HK-2 (cell line): ENCODE measurements at regions not wholly inside any gene's neighbourhood (a gene's known extent, or its start where the extent isn't known, plus 50 kb on each side); places are given as distances from the start of the nearest gene placed in this dataset.
A peak's percentile ranks its signal among the peaks of the same experiment; 100 is the strongest.
"Not testable (repeated sequence)": the region's sequence is repeated elsewhere in the genome, so short reads cannot be mapped to it uniquely, and the experiment has no call there.

Source experiments
- DNase-seq: peaks from one replicate; pipeline ENCODE4 v3.0.0-alpha.2; 2018; ENCODE audit not compliant: unreplicated experiment

DNA sequence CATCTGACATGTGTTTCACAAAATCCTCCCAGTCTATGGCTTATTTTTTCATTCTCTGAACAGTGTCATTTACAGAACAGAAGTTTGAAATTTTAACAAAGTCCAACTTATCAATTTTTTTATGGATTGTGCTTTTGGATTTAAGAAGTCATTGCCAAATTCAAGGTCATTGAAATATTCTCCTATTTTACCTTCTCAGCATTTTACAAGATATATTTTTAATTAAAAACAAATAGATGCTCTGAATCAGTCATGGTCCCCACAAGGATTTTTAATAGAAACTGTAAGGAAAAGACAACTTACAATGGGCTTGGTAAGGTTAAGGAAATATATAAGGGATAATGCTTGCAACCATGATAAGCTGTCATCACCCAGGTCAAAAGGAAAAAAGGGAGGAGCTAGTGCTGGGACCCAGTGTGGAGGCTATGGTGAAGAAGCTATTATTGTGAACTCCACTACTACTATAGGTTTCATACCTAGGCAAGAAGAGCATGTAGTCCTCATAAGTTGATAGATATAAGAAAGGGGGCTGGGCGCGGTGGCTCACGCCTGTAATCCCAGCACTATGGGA lies 144.5 kb upstream of the KCNJ15 start:
- no peak for DNase-seq

DNA sequence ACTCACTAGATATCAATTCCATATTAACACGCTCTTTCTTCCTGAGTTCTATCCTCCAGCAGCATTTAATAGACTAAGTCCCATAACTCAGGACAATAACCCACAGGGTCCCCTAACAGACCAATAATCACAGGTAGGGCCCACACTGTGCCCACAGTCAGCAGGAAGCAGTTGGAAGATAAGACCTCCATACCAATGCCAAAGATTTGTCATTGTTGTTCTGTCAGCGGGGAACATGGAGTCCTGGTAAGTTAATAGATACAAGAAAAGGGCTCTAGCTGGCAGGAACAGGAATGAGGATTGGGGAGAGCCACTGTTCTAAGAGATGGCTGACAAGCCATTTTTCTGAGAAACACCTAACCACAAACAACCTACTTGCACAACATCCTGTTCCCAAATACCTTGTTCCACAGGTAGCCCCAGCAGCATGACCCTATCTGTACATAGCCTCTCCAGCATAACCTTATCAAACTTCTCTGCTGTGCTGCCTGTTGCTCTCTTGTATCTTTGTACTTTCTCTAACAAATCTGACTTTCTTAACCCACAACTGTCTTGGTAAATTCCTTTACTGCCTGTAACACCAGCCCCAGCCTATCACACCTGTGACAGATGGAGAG lies 142.0 kb upstream of the KCNJ15 start:
- no peak for DNase-seq

DNA sequence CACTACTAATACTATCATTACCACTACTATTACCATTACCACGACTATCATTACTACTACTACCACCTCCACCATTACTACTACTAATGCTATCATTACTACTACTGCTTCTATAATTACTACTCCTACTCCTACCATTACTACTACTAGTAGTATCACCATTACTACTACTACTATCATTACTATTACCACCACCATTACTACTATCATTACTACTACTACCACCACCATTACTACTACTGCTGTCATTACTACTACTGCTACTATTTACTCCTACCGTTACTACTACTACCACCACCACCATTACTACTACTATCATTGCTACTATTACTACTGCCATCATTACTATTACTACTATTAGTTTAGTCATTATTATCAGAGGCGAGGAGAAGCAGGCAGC lies 140.9 kb upstream of the KCNJ15 start:
- DNase-seq, result no peak

DNA sequence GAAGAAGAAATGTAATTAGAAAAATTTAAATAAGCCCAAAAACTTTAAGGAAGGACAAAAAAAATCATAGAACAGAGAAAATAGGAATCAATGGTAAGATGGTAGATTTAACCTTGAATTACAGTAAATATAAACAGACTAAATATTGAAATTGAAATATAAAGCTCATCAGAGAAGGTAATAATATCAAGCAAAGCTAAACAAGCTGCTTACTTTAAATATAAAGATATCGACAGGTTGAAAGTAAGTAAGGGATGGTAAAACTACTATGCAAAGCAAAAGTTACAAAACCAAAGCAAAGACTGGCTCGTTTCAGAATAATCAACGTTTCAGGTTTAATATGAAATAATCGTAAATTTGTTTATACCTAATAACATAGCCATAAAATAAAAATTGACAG lies 137.0 kb upstream of the KCNJ15 start:
- no peak for DNase-seq

DNA sequence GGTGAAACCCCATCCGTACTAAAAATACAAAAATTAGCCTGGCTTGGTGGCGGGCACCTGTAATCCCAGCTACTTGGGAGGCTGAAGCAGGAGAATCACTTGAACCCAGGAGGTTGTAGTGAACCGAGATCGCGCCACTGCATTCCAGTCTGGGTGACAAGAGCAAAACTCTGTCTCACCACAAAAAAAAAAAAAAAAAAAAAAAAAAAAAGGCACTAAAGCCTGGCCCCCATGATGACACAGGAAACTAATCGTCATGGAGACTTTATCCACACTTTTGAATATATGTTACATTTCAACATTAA lies 136.2 kb upstream of the KCNJ15 start:
- DNase-seq, result not testable (repeated sequence)

DNA sequence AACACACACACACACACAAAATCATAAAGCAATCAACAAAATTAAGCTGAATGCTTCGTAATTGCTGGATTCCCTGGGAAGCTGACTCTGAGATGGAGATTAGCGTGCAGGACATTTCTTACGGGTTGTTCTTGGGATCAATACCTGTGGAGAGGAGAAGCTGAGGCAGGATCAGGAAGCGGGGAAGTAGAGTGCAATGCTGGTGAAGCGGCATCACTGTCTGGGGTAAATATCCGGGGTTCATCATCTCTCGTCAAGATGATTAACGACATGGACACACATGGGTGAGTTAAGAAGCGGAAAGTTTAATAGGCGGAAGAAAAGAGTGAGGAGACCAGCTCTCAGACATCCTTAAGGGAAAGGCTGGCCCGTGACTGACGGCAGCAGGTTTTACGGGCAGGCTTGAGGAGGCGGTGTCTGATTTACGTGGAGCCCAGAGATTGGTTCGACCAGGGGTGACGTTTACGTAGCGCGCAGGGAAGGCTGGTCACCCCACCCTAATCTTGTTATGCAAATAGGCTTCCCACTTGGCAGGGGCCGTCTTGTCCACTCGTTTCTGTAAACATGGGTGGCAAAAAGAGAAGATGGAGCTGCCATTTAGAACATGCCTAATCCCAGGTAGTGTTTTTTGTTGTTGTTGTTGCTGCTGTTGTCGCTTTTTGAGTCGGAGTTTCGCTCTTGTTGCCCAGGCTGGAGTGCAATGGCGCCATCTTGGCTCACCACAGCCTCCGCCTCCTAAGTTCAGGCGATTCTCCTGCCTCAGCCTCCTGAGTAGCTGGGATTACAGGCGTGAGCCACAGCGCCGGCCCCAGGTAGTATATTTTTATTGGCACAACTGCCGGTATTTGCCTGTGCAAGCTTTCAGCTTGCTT lies 135.6 kb upstream of the KCNJ15 start:
- no peak for DNase-seq

DNA sequence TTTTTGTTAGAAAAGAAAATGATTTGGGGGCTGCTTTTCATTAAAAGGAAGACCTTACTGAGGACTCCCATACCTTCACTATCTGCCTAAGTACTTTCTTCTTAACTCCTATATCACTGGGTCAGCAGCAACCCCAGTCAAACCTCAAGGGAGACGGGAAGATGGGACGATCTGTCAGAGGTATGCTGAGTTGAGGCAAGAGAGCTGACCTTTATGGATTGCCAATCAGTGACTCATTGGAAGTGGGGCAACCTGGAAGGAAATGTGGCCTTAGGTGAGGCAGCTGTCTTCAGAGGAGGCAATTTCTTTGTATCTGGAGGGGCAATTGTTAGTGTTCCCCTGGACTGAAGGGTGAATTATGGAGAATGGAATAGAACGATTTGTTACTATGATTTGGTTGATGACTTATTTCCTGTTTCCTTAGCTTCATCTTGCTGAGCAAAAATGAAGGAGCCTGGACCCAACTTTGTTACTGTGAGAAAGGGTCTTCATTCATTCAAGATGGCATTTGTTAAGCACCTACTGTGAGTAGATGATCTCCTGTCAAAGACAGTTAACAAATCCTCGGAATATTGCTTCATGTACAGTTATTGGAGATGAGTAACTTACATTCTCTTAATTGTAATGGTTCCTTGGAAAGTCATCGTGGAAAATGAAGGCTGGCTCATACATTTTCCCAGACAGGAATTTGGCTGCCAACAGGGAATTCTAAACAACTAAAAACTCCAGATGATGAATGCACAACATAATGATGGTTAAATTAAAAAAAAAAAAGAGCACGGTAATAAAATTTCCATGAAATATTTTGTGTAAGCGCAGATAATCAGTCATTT lies 134.7 kb upstream of the KCNJ15 start:
- DNase-seq, result no peak

DNA sequence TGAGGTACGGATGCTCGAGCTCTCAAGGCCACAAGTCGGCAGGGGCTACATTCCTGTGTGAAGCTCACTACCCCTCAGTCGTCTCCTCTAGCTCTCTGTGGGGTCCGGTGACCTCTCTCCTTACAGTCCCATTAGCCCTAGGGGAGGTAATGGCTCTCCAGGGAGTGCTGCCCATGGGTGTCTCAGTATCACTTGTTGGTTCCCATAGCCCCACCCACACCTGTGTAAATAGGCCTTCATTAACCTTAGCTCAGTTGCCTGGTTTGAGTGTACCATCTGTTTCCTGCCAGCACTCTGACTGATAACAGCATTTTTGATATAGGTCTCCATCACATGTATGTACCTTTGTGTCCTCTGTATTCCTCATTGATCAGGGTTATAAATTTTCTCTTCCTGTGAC lies 133.2 kb upstream of the KCNJ15 start:
- DNase-seq, result no peak

DNA sequence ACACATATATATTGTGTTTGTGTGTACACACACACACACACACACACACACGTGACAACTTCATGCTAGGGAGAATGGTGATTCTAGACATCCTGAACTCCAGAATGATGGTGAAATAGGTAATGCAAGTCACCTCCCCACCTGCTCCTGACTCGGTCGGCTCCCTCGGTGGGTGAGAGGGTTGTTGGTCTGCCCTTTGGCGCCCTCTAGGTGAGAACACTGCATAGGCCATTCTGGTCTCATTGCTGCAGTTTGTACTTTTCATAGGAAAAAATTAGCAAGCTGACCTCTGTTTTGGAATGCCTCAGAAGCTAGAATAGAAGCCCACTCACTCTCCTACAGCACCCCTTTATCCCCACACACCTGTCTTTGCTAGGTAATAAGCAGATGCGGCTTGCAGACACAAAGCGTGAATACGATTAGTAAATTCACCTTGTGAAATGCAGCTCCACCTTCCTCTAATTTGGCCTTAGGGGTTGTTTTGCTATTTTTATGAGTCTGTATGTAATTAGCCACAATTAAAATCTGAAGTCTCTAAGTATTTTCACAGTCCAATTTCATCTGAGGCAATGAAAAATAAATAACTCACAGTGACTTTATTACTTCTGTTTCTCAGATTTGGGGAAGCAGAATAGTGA lies 130.0 kb upstream of the KCNJ15 start:
- peak; percentile 53 for DNase-seq

DNA sequence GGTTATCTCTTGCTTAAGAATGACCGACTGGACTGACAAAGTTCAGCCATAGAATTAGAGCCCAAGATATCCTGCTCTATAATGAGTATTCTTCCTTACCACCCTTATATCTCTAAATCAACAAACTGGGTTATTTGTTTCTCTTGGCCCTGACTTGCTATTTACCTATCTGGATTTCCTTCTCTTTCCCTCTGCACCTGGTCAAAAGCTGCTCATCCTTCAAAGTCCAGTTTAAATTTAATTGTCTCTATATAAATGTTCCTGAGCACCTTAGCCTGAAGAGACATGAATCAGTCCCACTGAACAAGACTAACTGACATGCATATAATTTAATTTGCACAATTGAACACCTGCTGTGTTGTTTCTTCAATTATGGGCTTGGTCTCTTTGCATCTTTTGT lies 127.1 kb upstream of the KCNJ15 start:
- DNase-seq, result no peak

DNA sequence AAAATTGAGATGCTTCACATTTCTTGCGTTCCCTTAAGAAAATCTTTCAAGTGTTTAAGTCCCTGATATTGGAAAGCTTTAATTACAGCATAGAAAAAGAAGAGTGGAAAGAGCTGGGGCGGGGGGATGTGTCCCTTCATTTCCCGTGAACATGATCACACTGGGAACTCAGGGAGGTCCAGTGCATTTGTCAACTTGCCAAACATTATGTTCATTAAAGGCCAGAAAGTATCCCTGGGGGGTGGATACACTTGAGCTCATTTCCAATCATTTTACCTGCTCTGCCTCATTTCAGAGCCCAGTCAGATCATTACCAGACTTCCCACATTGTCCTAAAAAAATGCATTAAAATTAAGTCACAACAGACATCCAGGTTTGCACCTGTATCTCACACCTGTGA lies 123.6 kb upstream of the KCNJ15 start:
- DNase-seq, result no peak

DNA sequence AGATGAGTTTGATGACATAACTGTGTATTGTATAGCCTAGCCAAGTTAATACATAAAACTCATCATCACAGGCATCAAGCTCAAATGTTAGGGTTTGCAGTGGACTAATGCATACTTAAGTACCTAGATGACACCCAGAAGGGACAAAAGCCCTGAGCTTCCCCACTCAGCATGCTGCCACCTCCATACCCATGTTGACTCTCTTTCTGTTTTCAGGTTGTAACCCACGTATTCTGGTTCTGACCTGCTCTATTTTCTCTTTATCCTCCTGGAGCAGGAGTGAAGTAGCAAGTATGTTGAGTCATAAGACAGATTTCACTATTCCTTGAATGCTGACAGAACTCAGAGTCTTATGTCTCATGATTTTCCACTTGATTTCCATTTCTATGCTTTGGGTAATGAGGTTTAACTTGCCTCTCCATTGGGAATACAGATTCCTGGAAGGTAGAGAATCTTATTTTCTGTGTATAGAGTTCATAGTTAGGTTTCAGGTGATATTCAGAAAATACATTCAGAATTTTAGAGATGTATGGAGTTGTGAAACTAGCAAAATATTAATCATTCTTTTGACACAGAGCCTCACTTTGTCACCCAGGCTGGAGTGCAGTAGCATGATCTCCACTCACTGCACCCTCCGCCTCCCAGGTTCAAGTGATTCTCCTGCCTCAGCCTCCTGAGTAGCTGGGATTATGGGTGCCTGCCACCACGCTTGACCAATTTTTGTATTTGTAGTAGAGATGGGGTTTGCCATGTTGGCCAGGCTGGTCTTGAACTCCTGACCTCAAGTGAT lies 122.5 kb upstream of the KCNJ15 start:
- no peak for DNase-seq

DNA sequence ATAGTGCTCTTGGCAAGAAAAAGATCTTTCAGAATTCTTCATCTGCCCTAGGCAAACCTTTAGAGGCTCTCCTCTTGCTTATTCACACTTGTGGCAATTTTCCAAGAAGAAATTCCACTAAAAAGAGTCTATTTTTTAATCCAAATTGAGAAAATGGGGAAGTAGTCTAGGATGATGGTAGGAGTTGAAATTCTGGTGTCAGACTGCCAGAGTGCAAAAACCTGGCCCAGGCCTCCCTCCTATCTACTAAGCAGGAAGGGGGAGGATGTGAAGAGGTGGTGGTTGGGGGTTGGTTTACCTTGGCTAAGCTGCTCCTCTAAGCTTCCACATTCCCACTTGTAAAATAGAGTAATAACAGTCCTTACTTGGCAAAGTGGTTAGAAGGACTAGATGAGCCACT lies 120.6 kb upstream of the KCNJ15 start:
- no peak for DNase-seq

DNA sequence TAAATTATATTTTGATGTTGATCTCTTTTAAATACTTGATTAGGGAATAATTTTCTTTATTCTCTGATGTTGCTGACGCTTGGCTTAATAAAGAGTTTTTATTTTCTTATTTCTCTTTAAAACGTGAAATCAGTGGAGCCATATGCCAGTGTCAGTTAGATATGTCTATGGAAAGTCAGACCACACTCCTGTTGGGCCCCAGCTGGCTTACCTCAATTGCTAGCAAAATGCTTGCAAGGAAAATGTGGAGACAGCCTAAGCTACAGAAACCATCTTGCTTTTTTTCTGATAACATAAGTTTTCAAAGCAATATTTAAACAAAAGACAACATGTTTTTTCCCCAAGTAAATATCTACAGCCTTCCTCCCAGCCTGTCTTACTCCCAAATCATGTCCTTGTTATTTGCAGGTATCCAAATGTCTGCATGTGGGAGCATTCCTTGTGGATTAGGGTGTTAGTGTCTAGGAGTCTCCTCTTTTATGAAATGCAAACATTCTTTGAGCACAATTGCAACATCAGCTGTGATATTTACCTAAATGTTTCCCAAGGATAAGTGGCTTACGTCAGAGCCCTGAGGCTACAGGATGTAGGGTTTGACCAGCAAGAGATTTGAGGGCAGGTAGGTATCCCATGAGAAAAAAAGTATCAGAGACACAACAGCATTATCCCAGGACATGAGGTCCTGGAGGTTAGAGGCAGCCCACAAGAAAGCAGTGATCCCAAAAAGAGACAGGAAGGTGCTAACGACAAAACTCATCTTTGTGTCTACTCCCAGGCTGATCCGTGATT lies 117.2 kb upstream of the KCNJ15 start:
- DNase-seq, result no peak

DNA sequence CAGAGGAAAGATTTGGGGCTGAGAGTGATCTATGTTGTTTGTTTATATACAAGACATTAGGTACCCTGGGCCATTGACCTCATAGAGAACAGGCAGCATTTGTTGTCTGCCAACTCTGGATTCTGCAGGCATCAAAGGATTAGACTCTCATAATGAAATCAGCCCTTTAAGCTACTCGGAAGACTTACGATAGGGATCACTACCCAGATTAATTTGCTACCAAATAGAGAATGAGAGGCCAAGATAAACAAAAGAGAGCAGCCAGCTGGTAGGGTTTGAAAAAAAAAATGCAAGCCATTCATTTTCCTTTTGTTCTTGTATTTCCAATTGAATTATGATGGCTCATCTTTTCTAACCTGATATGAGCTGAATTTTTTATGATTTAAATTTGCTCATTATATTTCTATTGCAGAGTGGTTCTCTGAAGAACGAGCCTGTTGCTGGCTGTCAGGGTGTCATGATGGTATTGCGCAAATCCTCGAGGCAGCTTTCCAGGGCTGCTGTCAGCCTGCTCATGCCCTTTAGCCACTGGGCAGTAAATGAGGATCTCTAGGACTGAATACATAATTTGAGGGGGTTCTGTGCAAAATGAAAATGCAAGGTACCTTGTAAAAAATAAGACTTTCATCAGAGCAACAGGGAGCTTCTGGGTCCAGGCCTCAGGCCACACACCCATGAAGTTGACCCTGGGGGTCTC lies 116.4 kb upstream of the KCNJ15 start:
- no peak for DNase-seq

DNA sequence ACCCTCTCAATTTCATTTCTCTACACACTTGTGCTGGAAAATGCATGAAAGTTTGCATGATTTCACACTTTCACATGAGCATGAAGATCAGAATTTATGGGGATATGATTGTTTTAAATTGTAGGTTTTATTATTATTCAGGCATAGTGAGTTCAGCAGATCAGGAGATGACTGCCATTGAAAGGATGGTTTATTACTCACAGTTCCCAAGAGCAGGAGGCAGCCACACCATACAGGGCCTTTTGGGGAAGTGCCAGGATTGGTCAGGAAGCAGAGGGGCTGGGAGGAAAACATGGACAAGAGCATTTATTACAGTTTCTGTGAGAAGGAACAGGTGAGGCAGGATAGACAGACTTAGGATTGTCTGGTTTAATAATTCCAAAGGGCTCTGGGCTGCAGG lies 114.6 kb upstream of the KCNJ15 start:
- DNase-seq, result no peak

DNA sequence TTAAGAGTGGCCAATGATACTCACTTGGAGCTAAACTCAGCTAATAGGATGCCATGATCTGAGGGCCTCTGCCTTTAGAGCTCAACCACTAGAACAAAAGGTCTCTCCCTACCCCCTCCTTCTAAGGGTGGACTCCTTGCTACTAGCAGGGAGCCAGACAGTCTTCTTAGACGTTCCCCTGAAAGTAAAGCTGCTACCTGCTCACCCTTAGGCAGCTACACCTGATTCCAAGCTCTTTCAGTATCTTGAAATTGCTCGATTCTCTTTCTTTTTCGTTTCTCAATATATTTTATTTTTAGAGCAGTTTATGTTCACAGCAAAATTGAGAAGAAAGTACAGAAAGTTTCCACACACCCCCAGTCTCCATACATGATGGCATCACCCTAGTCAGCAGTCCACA lies 112.6 kb upstream of the KCNJ15 start:
- DNase-seq, result no peak

DNA sequence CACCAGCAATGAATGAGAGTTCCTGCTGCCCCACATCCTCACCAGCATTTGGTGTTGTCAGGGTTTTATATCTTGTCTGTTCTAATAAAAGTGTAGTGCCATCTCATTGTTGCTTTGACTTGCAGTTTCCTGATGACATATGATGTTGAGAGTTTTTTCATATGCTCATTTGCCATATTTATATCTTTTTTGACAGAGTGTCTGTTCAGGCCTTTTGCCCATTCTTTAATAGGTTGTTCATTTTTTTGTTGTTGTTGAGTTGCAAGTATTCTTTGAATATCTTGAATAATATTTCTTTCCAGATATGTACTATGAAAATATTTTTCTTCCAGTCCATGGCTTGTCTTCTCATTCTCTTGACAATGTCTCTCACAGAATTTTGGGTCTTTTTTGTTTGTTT lies 111.7 kb upstream of the KCNJ15 start:
- DNase-seq, result no peak

DNA sequence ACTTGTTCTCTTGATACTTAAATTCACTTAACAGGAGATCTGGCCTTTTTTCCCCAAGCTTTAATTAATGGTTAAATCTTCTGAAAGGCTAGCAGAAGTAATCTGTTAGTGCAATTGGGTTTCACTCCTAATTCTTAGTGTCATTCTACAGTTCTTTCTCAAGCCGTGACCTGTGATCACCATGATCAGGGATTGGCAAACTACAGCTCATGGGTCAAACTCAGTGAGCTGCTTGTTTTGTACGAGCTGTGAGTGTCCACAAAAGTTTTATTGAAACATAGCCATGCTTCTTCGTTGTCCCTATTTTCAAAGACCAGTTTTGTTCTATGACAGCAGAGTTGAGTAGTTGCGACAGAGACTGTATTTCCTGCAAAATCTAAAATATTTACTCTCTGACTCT lies 109.4 kb upstream of the KCNJ15 start:
- no peak for DNase-seq

DNA sequence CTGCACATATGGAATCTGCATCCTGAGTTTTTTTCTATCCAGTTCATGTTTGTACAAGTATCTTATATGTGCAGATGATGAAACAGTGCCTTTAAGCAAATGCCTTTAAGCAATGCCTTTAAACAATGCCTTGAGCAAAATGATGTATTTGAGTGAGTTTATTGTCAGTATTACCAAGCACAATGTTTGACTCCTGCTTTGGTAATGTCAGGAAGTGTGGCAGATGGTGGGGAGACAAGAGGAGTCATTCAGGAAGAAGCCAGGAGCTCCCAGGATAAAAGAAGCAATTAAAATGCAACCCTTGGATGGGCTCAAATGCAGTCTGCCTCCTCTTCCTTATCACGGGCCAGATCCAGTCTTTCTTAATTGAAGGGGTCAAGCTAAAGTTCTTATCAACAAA lies 108.7 kb upstream of the KCNJ15 start:
- no peak for DNase-seq
